NB4 (cell line): ENCODE measurements at regions not wholly inside any gene's neighbourhood (a gene's known extent, or its start where the extent isn't known, plus 50 kb on each side); places are given as distances from the start of the nearest gene placed in this dataset.

Experiments
- MYC ChIP-seq: IDR thresholded peaks from 2 replicates; pipeline ENCODE4 v1.6.1; 2011; ENCODE audit warnings: low read depth, low read length
- POLR2A ChIP-seq: IDR thresholded peaks from 2 replicates; pipeline ENCODE4 v1.6.1; 2011; ENCODE audit warnings: mild to moderate bottlenecking; ENCODE audit not compliant: insufficient read length; ENCODE audit errors: extremely low read depth
- TF ChIP-seq, protein P1 (sequence below): IDR thresholded peaks from one replicate; pipeline ENCODE4 v1.5.1; 2012; ENCODE audit warnings: low read depth, low read length
- TF ChIP-seq, protein P2 (sequence below): IDR thresholded peaks from 2 replicates; pipeline ENCODE4 v1.6.1; 2011; ENCODE audit warnings: low read depth, low read length

DNA sequence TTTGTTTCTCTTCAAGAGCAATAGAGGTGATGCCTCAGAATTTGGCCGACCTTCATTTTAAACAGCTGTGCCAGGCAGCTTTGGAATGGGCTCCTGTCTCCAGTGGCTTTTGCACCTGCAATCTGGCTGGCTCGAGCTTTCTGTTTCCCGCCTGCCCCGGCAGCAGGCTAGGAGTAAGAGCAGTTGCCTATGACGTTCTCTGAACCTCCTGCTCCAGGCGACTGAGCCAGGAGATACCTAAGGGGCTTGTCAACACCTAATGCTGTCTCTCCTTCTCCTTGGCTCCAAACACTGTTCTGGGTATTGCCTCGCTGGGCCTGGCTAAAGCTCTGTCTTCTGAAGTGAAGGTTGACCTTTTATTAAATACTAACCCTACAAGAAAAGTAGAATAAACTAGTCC, 229.9 kb downstream of the LRRN1 start:
- TF ChIP-seq, protein P1, sequence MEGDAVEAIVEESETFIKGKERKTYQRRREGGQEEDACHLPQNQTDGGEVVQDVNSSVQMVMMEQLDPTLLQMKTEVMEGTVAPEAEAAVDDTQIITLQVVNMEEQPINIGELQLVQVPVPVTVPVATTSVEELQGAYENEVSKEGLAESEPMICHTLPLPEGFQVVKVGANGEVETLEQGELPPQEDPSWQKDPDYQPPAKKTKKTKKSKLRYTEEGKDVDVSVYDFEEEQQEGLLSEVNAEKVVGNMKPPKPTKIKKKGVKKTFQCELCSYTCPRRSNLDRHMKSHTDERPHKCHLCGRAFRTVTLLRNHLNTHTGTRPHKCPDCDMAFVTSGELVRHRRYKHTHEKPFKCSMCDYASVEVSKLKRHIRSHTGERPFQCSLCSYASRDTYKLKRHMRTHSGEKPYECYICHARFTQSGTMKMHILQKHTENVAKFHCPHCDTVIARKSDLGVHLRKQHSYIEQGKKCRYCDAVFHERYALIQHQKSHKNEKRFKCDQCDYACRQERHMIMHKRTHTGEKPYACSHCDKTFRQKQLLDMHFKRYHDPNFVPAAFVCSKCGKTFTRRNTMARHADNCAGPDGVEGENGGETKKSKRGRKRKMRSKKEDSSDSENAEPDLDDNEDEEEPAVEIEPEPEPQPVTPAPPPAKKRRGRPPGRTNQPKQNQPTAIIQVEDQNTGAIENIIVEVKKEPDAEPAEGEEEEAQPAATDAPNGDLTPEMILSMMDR: no peak
- no peak for TF ChIP-seq POLR2A
- TF ChIP-seq MYC: no peak
- TF ChIP-seq, protein P2, sequence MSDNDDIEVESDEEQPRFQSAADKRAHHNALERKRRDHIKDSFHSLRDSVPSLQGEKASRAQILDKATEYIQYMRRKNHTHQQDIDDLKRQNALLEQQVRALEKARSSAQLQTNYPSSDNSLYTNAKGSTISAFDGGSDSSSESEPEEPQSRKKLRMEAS: no peak
